Duodenal mucosa (tissue), 2 donors: ENCODE measurements at regions not wholly inside any gene's neighbourhood (a gene's known extent, or its start where the extent isn't known, plus 50 kb on each side); places are given as distances from the start of the nearest gene placed in this dataset.

Experiments
- H3K27ac ChIP-seq: one replicate; pipeline ENCODE4 v1.7.0; 2013; ENCODE audit warnings: low read depth, low read length
- H3K27me3 ChIP-seq, 2 donors: one replicate each; pipeline ENCODE4 v1.7.0; 2013; ENCODE audit warnings: low read length in 2 of 2, control low read depth in 1 of 2; ENCODE audit not compliant: insufficient read depth in 2 of 2, control insufficient read depth in 1 of 2
- H3K36me3 ChIP-seq, 2 donors: one replicate each; pipeline ENCODE4 v1.7.0; 2013; ENCODE audit warnings: low read length in 2 of 2, control low read depth in 1 of 2; ENCODE audit not compliant: insufficient read depth in 2 of 2, control insufficient read depth in 1 of 2
- H3K4me1 ChIP-seq, 2 donors: one replicate each; pipeline ENCODE4 v1.7.0; 2013; ENCODE audit warnings: low read length in 2 of 2, control low read depth in 1 of 2; ENCODE audit not compliant: insufficient read depth in 2 of 2, control insufficient read depth in 1 of 2
- H3K4me3 ChIP-seq, 2 donors: one replicate each; pipeline ENCODE4 v1.7.0; 2013; ENCODE audit warnings: low read length in 2 of 2, low read depth in 1 of 2
- H3K9ac ChIP-seq, 2 donors: one replicate each; pipeline ENCODE4 v1.7.0; 2013; ENCODE audit warnings: low read length in 2 of 2, low read depth in 1 of 2
- H3K9me3 ChIP-seq, 2 donors: one replicate each; pipeline ENCODE4 v1.7.0; 2013; ENCODE audit warnings: low read length in 2 of 2, control low read depth in 1 of 2; ENCODE audit not compliant: control insufficient read depth in 1 of 2

GRCh38 chr9:89748021-89748670 lies 143.3 kb downstream of the GADD45G start:
- Histone ChIP-seq H3K27me3 (no peaks in the 10 kb centered on the region), H3K9me3 (peaks cover 0 to 4% of the 10 kb centered on the region in 2 donors), H3K4me3 (no peak overlapping the region), H3K36me3 (no peaks in the 10 kb centered on the region), H3K4me1 (peaks cover 0 to 8% of the 10 kb centered on the region in 2 donors), H3K27ac (no peak overlapping the region), H3K9ac (no peak overlapping the region)

GRCh38 chr9:89748831-89749499 lies 144.2 kb downstream of the GADD45G start:
- no peak overlapping the region for H3K9ac ChIP-seq
- H3K27me3 ChIP-seq = no peaks in the 10 kb centered on the region
- no peak overlapping the region for H3K4me3 ChIP-seq
- H3K9me3 ChIP-seq = peaks cover 0 to 4% of the 10 kb centered on the region in 2 donors
- H3K36me3 ChIP-seq = no peaks in the 10 kb centered on the region
- peaks cover 0 to 8% of the 10 kb centered on the region in 2 donors for H3K4me1 ChIP-seq
- no peak overlapping the region for H3K27ac ChIP-seq

- peaks cover 0 to 8% of the 10 kb centered on the region in 2 donors for H3K4me1 ChIP-seq
- H3K9ac ChIP-seq = no peak overlapping the region
- no peak overlapping the region for H3K4me3 ChIP-seq
- H3K27ac ChIP-seq = no peak overlapping the region
- H3K9me3 ChIP-seq = peaks cover 0 to 2% of the 10 kb centered on the region in 2 donors
- no peaks in the 10 kb centered on the region for H3K27me3 ChIP-seq
- no peaks in the 10 kb centered on the region for H3K36me3 ChIP-seq
These were observed 144.8 kb downstream of the GADD45G start for GRCh38 chr9:89749500-89750116.

GRCh38 chr9:89750117-89750791 lies 145.4 kb downstream of the GADD45G start:
- Histone ChIP-seq H3K9ac (no peak overlapping the region), H3K36me3 (no peaks in the 10 kb centered on the region), H3K27ac (no peak overlapping the region), H3K27me3 (no peaks in the 10 kb centered on the region), H3K9me3 (no peaks in the 10 kb centered on the region), H3K4me3 (no peak overlapping the region), H3K4me1 (peaks cover 0 to 8% of the 10 kb centered on the region in 2 donors)

GRCh38 chr9:89751079-89751825 lies 146.4 kb downstream of the GADD45G start:
- H3K27ac ChIP-seq = no peak overlapping the region
- H3K36me3 ChIP-seq = no peaks in the 10 kb centered on the region
- H3K4me3 ChIP-seq = no peak overlapping the region
- no peak overlapping the region for H3K9ac ChIP-seq
- H3K27me3 ChIP-seq = no peaks in the 10 kb centered on the region
- H3K9me3 ChIP-seq = no peaks in the 10 kb centered on the region
- peaks cover 7 to 14% of the 10 kb centered on the region in 2 donors for H3K4me1 ChIP-seq

- Histone ChIP-seq H3K27ac (no peak overlapping the region), H3K36me3 (no peaks in the 10 kb centered on the region), H3K9me3 (no peaks in the 10 kb centered on the region), H3K4me3 (no peak overlapping the region), H3K9ac (no peak overlapping the region), H3K4me1 (peaks cover 12 to 21% of the 10 kb centered on the region in 2 donors), H3K27me3 (no peaks in the 10 kb centered on the region)
These were observed 147.3 kb downstream of the GADD45G start for GRCh38 chr9:89752154-89752553.

- Histone ChIP-seq H3K9me3 (no peaks in the 10 kb centered on the region), H3K27me3 (no peaks in the 10 kb centered on the region), H3K4me3 (no peak overlapping the region), H3K9ac (no peak overlapping the region), H3K36me3 (no peaks in the 10 kb centered on the region), H3K27ac (no peak overlapping the region), H3K4me1 (peaks cover 12 to 21% of the 10 kb centered on the region in 2 donors)
These were observed 148.8 kb downstream of the GADD45G start for GRCh38 chr9:89753472-89754055.

GRCh38 chr9:89754193-89754592 lies 149.4 kb downstream of the GADD45G start:
- peaks cover 12 to 19% of the 10 kb centered on the region in 2 donors for H3K4me1 ChIP-seq

GRCh38 chr9:89755821-89756220 lies 151.0 kb downstream of the GADD45G start:
- Histone ChIP-seq H3K36me3 (no peaks in the 10 kb centered on the region), H3K27me3 (peaks cover 0 to 4% of the 10 kb centered on the region in 2 donors), H3K9me3 (no peaks in the 10 kb centered on the region), H3K9ac (no peak overlapping the region), H3K27ac (no peak overlapping the region), H3K4me1 (peaks cover 12% of the 10 kb centered on the region in 2 donors), H3K4me3 (no peak overlapping the region)

More at GRCh38 chr9:89754193-89754592, 149.4 kb downstream of the GADD45G start:
- no peak overlapping the region for H3K27ac ChIP-seq
- no peak overlapping the region for H3K4me3 ChIP-seq
- no peaks in the 10 kb centered on the region for H3K36me3 ChIP-seq
- H3K27me3 ChIP-seq = no peaks in the 10 kb centered on the region
- no peaks in the 10 kb centered on the region for H3K9me3 ChIP-seq
- no peak overlapping the region for H3K9ac ChIP-seq
